Lung microvascular endothelial cell (primary cell): ENCODE measurements at regions not wholly inside any gene's neighbourhood (a gene's known extent, or its start where the extent isn't known, plus 50 kb on each side); places are given as distances from the start of the nearest gene placed in this dataset.
"Not testable (repeated sequence)": the region's sequence is repeated elsewhere in the genome, so short reads cannot be mapped to it uniquely, and the experiment has no call there.

Source experiments
- DNase-seq, 2 donors: peaks; one replicate each; pipeline versions ENCODE4 v3.0.0 to v3.0.0-alpha.2; 2010; ENCODE audit warnings: low read depth in 2 of 2

GRCh38 chr13:98075048-98075447 is 67.8 kb upstream of the FARP1 start:
- DNase-seq: no peak

GRCh38 chr13:98076309-98076708 is 66.6 kb upstream of the FARP1 start:
- not testable (repeated sequence) for DNase-seq

- DNase-seq: no peak
Measured at GRCh38 chr13:98080280-98080679, 62.6 kb upstream of the FARP1 start.

GRCh38 chr13:98083507-98083906 is 59.4 kb upstream of the FARP1 start:
- DNase-seq: peak in 1 of 2 donors; percentile 37

- DNase-seq: no peak
Measured at GRCh38 chr13:98083936-98084335, 59.0 kb upstream of the FARP1 start.

GRCh38 chr13:98089246-98089645 is 53.6 kb upstream of the FARP1 start:
- peak in 1 of 2 donors; percentile 79 for DNase-seq

GRCh38 chr13:98092888-98093287 is 50.0 kb upstream of the FARP1 start:
- no peak for DNase-seq
